Right ventricle myocardium inferior (tissue), 1 donor: ENCODE measurements at regions not wholly inside any gene's neighbourhood (a gene's known extent, or its start where the extent isn't known, plus 50 kb on each side); places are given as distances from the start of the nearest gene placed in this dataset.
A peak's percentile ranks its signal among the peaks of the same experiment; 100 is the strongest.

ENCODE experiments used
- ATAC-seq: fragments of 200-7000 bp; cut with Tn5 transposase; one replicate; pipeline ENCODE4 v1.9.1; 2020; ENCODE audit warnings: mild to moderate bottlenecking, moderate library complexity
- DNase-seq: peaks from one replicate; pipeline ENCODE4 v3.0.0; 2021; ENCODE audit errors: missing footprints
- intact Hi-C: fragments of 100-400 bp; cut with DNase I; formaldehyde crosslinking; loops from one replicate; pipeline ENCODE4 v1.11.0; 2022
- donor health status: DM: no; HTN: yes; CAD: no; lungs with severe emphysema.

DNA sequence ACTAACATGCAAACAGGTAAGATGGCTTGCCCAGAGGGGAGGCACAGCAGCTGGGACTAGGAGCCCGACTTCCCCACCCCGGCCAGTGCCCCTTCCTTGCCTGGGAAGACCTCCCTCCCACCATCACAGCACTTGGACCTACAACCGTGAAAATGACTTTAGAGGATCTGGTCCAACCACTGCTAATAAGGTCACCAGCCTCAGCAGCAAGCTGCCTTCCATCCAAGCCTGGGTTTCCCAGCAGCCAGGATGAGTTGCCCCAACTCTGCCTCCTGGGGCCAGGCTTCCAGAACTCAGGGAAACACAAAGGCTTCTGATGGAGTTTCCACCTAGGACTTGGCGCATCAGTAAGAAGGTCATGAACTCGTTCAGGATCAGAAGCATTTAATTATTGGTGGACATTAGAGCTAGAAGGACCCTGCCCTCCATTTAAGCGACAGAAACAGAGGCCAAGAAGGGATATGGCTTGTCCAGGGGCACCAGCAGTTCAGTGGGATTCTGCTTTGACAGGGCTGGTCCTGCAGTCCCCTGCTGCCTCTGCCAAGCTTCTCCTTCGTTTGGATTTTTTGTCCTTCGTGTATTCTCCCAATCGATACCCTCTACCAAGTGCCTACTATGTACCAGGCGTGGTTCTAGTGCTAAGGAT lies 403.0 kb upstream of the ID2 start:
- no peak for ATAC-seq
- intact Hi-C loops = no loop called here
- no peak for DNase-seq

DNA sequence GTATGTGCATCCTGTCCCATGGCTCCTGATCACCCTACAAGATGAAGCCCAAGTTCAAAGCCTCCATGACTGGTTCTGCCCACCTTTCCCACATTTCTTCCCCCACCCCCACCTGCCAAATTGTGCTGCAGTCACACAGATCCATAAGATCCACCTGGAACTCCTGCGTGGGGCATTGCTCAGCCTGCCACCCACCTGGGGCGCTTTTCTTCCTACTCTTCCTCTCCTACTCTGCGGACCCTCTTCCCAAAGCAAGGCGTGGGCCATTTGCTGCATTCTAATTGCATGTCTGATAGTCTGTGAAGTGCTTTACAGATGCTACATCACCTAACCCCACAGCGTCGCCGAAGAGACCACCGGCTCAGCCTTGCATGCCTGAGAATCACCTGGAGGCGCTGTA lies 402.4 kb upstream of the ID2 start:
- intact Hi-C loops = no loop called here
- no peak for ATAC-seq
- no peak for DNase-seq

DNA sequence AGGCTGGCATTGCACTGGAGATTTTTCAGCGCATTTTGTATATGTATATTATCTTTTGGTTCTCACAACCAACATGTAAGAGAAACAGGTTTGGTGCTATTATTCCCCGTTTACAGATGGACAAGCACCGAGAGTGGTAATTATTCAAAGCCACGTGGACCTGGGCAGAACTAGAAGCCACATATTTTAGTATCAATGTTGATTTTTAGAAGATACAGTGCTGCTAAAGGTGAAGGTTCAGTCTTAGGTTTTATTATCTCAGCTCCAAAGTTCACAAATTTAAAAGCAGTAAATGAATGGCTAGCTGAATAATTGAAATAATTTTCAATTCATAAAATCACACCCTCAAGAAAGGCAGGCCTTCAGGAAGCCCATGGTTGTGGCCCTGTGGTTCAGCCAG lies 400.6 kb upstream of the ID2 start:
- DNase-seq (no peak), ATAC-seq (no peak)
- intact Hi-C loops = loop anchor here (10.0 kb wide), 2 partner anchors 234 to 404 kb away; partner anchors contain the start of gene ID2

DNA sequence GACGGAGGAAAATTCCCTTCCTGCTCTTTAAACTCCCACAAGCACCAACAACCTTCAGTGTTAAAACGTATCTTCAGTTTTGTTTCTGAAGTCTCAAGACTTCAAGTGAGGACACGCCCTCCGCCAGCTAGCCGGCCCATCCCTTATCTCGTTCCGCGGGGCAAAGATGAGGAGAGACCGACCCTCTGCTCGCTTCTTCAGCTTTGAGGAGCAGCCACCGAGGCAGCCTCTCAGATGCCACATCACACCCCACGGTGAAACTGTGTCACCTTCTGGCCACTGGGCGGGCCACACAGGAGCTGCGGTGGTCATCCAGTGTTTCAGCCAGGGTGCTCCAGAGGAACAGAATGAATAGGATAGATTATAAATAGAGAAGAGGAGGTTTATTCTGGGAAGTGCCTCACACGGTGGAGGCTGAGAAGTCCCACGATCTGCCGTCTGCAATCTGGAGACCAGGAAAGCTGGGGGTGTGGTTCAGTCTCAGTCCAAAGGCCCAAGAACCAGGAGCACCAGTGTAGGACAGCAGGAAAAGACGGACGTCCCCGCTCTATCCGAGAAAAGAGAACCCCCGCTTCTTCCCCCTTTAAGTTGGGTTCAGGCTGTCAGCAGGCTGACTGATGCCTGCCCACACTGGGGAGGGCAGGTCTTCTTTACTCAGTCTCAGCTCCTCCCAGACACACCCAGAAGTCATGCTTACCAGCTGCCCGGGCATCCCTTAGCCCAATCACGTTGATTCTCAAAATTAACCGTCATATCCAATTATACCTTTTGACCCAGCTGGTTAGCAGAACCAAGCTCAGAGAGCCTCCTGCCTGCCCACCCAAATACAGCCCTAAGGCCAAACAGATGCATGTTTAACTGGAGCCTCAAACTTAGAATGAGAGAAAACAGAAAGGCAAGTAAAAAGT lies 399.7 kb upstream of the ID2 start:
- intact Hi-C loops = loop anchor here (10.0 kb wide), 2 partner anchors 233 to 403 kb away; partner anchors contain the start of gene ID2
- DNase-seq (no peak), ATAC-seq (no peak)

DNA sequence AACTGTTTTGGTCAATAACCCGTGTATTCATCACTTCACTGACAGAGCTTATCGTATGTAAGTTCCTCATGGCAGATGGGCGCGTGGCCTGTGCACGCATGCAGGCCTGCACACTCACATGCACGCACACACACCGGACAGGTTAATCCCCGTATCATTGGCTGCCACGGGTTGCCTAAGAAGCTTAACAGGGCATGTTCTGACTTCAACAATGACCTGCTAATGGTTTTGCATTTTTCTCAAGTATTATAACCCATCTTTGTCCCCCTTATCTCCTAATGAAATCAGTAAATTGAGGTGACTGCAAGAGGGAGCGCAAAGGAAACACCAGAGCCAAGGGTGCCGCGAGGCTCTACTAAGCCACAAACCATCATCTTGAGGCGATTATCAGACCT lies 399.0 kb upstream of the ID2 start:
- intact Hi-C loops = loop anchor here (10.0 kb wide), 2 partner anchors 232 to 402 kb away; partner anchors contain the start of gene ID2
- no peak for DNase-seq
- no peak for ATAC-seq

DNA sequence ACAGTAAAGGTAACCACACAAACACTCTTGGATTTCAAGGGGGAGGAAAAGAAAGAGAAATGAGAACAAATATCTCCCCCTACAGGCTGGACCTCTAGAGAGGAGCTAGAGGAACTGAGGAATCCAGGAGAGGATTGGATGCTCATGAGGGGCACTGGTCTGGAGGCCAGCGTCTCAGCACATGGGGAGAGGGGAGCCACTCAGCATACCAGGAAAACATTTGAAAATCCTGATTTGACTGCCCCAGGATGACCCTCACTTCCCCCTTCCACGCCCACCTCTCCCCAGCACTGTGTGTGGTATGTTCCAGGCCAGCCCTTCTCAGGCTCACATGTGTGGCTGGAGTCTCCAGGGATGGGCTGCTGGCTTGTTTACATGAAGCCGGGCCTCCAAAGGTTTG lies 396.8 kb upstream of the ID2 start:
- ATAC-seq = peak; percentile 49
- DNase-seq = no peak
- intact Hi-C loops = loop anchor here (10.0 kb wide), 2 partner anchors 230 to 400 kb away; partner anchors contain the start of gene ID2

DNA sequence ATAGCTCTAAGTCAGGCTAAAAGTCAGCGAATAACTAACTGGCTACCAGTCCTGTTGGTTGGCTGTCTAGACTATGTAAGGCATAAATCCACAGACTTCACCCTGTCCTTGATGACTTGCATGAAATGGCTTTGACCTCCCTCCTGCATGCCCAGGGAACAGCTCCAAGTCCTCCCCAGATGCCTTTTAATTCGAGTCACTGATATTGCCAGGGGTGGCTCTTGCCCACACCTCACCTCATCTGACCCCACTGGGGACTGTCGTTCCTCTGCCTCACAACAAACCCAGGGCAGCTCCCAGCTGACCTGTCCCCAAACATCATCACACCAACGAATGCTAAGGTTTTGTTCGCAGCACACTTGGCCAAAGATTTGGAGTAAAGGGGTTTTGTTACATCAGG lies 396.0 kb upstream of the ID2 start:
- ATAC-seq (no peak), DNase-seq (no peak)
- intact Hi-C loops = loop anchor here (10.0 kb wide), 2 partner anchors 229 to 399 kb away; partner anchors contain the start of gene ID2

DNA sequence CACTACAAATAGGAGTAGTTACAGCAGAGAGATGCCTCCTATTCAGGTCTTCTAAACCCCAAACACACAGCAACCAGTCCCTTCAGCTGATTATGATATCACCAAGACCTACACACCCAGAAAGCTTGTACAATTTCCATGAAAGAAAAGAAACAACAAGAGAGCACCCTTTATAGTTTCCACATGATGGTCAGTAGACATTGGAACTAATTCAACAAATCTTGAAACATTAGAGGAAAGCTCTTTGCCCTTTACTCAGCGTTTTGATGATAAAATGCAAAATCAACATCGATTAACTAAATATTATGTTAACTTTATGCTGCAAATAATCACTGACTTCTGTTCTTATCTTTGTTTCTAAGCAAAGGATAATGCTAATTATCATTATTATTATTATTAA lies 393.6 kb upstream of the ID2 start:
- ATAC-seq (no peak), DNase-seq (no peak)
- intact Hi-C loops = loop anchor here (10.0 kb wide), 2 partner anchors 227 to 397 kb away; partner anchors contain the start of gene ID2

DNA sequence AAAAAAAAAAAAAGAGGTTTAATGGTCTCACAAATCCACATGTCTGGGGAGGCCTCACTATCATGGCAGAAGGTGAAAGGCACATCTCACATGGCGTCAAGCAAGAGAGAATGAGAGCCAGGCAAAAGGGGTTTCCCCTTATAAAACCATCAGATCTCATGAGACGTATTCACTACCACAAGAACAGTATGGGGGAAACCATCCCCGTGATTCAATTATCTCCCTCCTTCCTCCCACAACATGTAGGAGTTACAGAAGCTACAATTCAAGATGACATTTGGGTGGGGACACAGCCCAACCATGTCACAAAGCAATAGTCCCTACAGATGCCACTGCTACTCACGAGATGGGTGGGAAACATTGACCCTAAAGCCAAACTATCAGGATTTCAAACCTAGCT lies 392.7 kb upstream of the ID2 start:
- intact Hi-C loops = loop anchor here (10.0 kb wide), 2 partner anchors 226 to 396 kb away; partner anchors contain the start of gene ID2
- ATAC-seq = no peak
- no peak for DNase-seq

DNA sequence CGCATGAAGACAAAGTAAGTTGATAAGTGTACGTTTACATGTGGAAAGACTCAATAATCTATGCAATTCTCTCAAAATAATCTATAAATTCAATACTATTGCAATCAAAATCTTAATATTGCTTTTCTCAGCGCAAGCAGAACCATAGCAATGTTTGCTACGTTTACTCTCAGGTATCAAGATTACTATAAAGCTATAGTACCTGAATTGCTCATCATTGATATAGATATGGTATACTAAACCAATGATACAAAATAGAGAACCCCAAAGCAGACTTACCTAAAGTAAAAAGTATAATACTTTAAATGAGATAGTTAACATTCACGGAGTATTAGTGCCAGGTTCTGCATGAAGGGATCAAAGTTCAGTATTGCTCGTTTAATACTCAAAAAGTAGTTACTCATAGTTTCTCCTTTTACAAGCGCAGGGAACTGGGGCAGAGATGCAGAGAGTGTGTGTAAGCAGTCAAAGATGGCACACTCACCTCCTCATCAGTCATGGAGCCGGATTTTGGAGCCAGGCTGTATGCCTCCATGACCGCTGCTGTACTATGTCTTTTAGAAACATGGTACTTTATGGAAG lies 391.0 kb upstream of the ID2 start:
- intact Hi-C loops = no loop called here
- DNase-seq = no peak
- no peak for ATAC-seq

DNA sequence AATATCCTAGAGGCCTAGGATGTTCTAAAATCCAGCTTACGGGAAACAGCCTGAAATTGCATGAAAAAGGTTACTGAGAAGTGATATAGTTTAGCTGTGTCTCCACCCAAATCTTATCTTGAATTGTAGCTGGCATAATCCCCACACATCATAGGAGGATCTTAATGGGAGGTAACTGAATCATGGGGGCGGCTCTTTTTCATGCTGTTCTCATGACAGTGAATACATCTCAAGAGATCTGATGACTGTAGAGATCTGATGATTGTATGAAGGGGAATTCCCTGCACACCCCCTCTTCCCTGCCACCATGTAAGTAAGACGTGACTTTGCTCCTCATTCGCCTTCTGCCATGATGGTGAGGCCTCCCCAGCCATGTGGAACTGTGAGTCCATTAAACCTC lies 385.6 kb upstream of the ID2 start:
- DNase-seq (no peak), ATAC-seq (no peak)

DNA sequence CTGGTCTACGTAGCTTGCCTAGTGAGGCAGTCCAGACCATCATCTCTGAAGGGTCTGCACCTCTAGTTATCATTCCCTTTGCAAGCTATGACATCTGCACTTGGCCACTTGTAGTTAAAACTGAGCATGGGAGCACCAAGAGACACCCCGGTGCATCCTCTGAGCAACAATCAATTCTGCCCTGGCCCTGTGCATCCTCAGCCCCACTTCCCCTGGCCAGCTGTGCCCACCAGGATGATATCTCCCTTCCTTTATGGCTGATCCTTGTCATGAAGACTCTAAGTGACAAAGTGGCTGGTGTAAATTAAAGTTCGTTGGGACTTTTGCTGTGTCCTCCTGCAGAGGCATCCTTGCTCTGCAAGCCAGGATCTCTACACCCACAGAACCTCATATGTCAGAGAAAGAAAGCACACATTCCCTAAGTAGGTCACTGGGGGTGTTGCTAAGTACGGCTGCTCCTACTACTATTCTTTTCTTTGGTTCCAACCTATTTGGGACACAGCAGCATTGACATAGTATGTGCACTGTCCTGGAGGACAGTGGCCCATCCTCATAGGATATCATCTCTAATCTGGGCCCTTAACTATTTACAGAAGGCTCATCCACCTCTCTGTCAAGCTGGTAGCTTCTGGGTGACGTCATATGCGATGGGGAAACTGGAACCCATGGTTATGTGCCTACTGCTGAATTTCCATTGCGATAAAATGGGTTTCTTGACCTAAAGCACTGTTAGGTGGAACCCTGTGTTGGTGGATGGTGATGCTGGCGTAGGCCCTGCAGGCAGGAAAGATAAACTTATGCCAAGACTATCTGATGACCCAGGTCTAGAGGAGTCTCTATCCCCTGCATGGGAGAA lies 384.3 kb upstream of the ID2 start:
- intact Hi-C loops = no loop called here
- DNase-seq = no peak
- no peak for ATAC-seq

More for the DNA sequence above, 385.6 kb upstream of the ID2 start:
- intact Hi-C loops = no loop called here

DNA sequence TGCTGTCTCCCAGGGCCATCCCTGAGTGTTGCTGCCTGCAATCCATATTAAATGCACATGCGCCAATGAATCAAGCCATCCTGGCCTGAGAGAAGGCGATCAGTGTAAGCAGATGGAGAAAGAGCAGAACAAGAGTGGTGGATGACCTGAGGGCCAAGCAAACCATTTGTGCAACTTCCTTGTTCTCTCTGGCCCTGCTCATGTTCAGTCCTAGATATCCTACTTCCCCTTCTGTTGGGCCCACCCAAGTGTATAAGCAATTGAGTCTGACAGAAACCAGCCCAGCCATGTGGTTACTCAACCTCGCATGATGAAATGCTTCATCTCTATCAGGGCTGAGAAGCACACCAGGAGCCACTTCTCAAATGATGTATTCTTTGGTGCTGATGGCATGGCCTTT lies 383.1 kb upstream of the ID2 start:
- no peak for DNase-seq
- intact Hi-C loops = no loop called here
- ATAC-seq = peak; percentile 65

DNA sequence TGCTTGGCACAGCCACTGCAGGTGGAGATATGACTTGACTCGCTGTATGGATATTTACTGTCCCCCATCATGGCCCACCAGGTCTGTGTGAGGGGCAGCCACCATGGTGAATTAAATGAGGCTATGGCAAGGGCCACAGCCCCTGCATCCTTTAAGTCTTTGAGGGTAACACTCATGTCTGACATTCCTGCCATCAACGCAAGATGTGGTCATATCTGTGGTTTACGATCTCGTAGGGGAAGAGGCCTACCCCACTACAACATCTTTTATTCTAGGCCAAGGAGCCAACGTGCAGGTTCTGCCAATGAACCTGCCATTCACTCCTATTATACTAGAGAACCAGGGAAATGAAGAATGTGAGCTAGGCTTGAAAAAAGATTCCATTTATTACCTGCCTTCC lies 381.6 kb upstream of the ID2 start:
- intact Hi-C loops = no loop called here
- ATAC-seq (no peak), DNase-seq (no peak)

DNA sequence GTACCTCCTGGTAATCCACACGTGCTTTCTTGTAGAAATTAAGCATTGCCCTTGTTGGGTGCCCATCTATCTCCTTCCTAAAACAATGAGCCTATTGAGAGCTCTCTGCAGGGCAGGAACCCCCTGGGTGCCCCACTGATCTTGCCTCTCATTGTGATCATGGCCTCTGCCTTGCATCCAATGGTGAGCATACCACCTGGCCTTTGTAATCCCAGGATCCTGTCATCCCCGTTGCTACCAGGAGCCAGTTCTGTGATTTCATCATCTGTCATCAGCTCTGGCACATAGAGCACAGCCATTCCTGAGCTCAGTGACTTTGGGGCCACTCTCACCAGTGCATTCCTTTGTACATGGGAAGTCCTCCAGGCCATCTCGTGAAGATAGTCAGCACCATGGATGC lies 381.0 kb upstream of the ID2 start:
- DNase-seq = no peak
- intact Hi-C loops = no loop called here
- ATAC-seq = no peak

DNA sequence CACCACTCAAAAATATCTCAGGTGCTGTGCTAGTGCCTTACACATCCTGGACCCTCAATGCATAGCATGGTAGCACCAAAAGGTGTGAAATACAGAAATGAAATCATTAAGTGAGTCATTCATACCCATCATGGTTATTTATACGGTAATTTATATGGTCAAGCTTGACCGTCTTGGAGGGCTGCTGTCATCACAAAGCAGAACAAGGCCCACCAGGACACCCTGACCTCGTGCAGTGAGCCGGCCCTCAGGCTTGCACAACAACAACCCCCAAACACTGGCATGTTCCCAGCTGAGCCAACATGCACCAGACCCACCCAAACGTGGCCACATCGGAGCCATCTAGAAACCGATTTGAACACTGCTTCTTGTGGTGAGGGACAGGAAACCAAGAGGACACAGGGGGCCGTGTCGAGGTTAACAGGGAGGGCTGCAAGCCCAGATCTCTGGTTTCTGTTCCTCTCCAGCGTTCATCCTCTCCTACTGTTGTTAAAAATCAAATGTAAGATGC lies 378.5 kb upstream of the ID2 start:
- ATAC-seq (peak; percentile 52), DNase-seq (peak; percentile 85)
- intact Hi-C loops = no loop called here

DNA sequence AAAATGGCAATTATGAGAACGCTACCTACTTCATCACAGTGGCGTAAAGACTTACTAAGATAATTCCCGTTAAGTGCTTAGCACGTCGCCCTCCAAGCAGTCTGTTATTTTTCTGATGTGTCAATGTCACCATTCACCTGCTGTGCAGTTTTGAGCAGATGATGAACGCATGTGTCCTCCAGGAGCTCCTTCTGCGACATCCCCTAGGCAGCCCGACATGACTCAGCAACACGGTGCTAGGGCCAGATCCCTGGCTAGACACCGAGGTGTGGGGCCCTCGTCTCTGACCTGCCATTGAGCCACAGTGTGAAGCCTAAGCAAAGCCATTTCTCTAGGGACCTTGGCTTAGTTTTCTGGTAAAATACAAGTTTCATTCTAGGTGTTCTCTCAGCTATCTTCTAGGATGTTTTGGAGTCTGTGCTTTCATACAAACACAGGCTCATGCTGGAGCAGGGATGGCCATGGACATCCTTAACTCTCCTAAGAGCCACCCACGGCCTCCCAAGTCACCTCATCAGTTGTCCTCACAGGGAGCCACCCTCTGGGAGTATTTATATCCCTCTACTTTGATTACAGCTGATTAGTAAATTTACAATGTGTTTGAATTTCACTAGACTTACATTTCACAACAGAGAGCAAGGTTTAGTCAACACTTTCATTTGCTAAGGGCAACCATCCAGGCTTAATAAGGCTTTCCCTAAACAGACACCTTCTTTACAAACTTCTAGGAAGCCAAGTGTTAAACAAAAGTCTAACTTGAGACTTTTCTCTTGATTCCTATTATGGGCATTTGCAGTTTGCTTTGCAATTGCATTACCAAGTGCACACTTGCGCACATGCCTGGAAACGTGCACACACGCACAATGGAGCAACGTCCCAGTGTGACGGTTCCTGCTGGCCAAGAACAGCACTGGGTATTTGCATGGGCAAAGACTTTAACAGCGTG lies 376.8 kb upstream of the ID2 start:
- DNase-seq (no peak), ATAC-seq (no peak)
- intact Hi-C loops = no loop called here
